ENCODE measurements at regions not wholly inside any gene's neighbourhood (a gene's known extent, or its start where the extent isn't known, plus 50 kb on each side); places are given as distances from the start of the nearest gene placed in this dataset.

DNA sequence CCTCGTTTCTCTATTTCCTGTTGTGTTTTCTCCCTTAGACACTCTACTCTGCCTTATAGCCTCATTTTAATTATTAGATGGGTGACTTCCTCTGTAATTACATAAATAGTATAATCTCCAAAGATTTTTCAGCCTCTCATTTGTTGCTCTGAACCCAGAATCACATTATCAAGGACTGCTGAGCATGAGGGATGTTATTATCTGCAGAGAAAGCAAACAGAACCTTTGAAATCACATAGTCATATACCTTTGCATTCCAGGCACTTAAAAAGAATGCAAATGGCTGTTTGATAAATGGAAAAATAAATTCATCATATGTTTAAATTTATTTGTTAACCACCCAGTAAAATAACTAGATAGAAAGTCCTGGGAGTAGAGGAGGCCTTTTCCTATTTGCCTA, 305.1 kb upstream of the PPP1R2C start:
- H3K9me3 Mint-ChIP-seq (ENCODE audit: unreplicated experiment): no peaks in the 10 kb centered on the region
- TF ChIP-seq, protein P1, sequence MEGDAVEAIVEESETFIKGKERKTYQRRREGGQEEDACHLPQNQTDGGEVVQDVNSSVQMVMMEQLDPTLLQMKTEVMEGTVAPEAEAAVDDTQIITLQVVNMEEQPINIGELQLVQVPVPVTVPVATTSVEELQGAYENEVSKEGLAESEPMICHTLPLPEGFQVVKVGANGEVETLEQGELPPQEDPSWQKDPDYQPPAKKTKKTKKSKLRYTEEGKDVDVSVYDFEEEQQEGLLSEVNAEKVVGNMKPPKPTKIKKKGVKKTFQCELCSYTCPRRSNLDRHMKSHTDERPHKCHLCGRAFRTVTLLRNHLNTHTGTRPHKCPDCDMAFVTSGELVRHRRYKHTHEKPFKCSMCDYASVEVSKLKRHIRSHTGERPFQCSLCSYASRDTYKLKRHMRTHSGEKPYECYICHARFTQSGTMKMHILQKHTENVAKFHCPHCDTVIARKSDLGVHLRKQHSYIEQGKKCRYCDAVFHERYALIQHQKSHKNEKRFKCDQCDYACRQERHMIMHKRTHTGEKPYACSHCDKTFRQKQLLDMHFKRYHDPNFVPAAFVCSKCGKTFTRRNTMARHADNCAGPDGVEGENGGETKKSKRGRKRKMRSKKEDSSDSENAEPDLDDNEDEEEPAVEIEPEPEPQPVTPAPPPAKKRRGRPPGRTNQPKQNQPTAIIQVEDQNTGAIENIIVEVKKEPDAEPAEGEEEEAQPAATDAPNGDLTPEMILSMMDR (IDR thresholded peaks at IDR 0.05; ENCODE audit: unreplicated experiment): no peak
- no peaks in the 10 kb centered on the region for H3K36me3 Mint-ChIP-seq (ENCODE audit: low read depth, unreplicated experiment)
- no peak overlapping the region for H3K27ac Mint-ChIP-seq (ENCODE audit: unreplicated experiment)
- H3K27me3 Mint-ChIP-seq (ENCODE audit: unreplicated experiment): no peaks in the 10 kb centered on the region
- no peak overlapping the region for H3K4me3 Mint-ChIP-seq (ENCODE audit: unreplicated experiment)
- no peaks in the 10 kb centered on the region for H3K4me1 Mint-ChIP-seq (ENCODE audit: unreplicated experiment)
- DNase-seq (ENCODE audit: low spot score): no peak

DNA sequence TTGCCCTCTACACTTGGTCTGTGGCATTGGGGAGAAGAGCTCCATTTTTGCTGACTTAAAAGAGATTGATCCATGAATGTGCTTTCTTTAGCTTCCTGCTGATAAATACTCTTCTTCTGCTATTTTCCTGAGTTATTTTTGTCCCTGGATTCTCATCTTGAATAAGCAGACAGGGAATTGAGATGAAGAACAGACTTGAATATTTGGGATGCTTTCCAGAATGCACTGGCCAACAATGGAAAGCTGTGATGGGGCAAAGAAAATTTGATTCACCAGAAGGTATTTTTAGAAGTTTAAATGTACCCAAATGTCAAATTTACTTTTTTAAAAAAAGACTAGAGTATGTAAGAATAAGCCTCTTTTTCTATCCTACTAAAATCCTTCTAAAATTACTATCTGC, 309.9 kb upstream of the PPP1R2C start:
- Mint-ChIP-seq H3K9me3 (ENCODE audit: unreplicated experiment) (no peaks in the 10 kb centered on the region), H3K36me3 (ENCODE audit: low read depth, unreplicated experiment) (no peaks in the 10 kb centered on the region), H3K27me3 (ENCODE audit: unreplicated experiment) (no peaks in the 10 kb centered on the region), H3K27ac (ENCODE audit: unreplicated experiment) (no peak overlapping the region), H3K4me3 (ENCODE audit: unreplicated experiment) (no peak overlapping the region), H3K4me1 (ENCODE audit: unreplicated experiment) (no peaks in the 10 kb centered on the region)
- TF ChIP-seq, protein P1 (IDR thresholded peaks at IDR 0.05; ENCODE audit: unreplicated experiment): no peak
- no peak for DNase-seq (ENCODE audit: low spot score)

DNA sequence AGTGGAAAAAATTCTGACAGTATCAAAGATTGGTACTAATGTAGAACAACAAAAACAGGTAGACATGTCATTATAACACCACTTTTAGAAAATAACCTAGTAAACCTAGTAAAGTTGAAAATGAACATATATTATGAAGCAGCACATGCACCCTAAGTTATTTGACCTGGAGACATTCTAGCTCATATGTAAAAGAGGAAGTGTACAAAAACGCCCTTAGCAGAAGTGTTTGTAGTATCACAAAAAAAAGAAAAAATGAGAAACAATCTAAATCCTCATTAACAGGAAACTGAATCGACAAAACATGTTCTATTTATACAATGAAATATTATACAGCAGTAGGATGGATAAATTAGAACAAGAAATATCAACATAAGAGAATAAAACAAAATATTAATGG, 318.9 kb upstream of the PPP1R2C start:
- Mint-ChIP-seq H3K27ac (ENCODE audit: unreplicated experiment) (no peak overlapping the region), H3K4me1 (ENCODE audit: unreplicated experiment) (no peaks in the 10 kb centered on the region), H3K27me3 (ENCODE audit: unreplicated experiment) (no peaks in the 10 kb centered on the region), H3K4me3 (ENCODE audit: unreplicated experiment) (no peak overlapping the region), H3K36me3 (ENCODE audit: low read depth, unreplicated experiment) (no peaks in the 10 kb centered on the region), H3K9me3 (ENCODE audit: unreplicated experiment) (no peaks in the 10 kb centered on the region)
- no peak for DNase-seq (ENCODE audit: low spot score)
- TF ChIP-seq, protein P1 (IDR thresholded peaks at IDR 0.05; ENCODE audit: unreplicated experiment): no peak

DNA sequence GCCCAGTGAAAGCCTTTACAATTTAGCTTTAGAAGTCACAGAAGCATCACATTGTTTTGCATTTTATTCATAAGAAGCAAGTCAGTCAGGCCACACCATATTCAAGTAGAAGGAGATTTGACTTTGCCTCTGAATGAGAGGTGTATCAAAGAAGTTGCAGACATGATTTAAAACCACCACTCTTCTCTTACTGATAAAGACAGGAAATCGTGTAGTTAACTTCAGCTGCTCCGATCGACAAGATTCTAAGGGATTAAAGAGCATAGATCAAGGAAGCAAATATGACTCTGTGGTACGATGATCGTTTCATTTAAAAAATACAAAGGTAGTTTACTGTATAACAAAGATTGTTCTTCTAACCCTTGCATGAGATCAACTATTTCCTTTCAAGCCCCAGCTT, 328.0 kb upstream of the PPP1R2C start:
- TF ChIP-seq, protein P1 (IDR thresholded peaks at IDR 0.05; ENCODE audit: unreplicated experiment): no peak
- no peak overlapping the region for H3K27ac Mint-ChIP-seq (ENCODE audit: unreplicated experiment)
- no peak for DNase-seq (ENCODE audit: low spot score)
- no peaks in the 10 kb centered on the region for H3K27me3 Mint-ChIP-seq (ENCODE audit: unreplicated experiment)
- no peak overlapping the region for H3K4me3 Mint-ChIP-seq (ENCODE audit: unreplicated experiment)
- no peaks in the 10 kb centered on the region for H3K4me1 Mint-ChIP-seq (ENCODE audit: unreplicated experiment)
- no peaks in the 10 kb centered on the region for H3K36me3 Mint-ChIP-seq (ENCODE audit: low read depth, unreplicated experiment)
- no peaks in the 10 kb centered on the region for H3K9me3 Mint-ChIP-seq (ENCODE audit: unreplicated experiment)

DNA sequence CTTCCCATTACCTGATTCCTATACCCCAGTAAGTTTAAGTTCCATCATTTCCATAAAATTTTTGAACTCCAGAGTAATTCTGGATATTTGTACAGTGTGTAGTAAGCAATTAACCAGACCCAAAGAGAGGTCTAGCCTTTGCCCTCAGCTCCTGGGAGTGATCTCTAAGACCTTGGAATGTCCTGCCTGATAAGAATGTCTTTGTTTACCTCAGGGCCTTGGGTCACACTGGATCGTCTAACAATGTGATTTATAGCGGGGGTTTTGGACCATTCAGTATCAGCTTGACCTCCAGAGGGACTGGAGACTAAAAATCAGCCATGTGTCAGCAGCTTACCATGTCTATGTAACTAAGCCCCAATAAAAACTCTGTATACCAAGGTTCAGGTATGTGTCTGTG, 330.9 kb upstream of the PPP1R2C start:
- no peaks in the 10 kb centered on the region for H3K4me1 Mint-ChIP-seq (ENCODE audit: unreplicated experiment)
- DNase-seq (ENCODE audit: low spot score): no peak
- TF ChIP-seq, protein P1 (IDR thresholded peaks at IDR 0.05; ENCODE audit: unreplicated experiment): no peak
- H3K36me3 Mint-ChIP-seq (ENCODE audit: low read depth, unreplicated experiment): no peaks in the 10 kb centered on the region
- H3K4me3 Mint-ChIP-seq (ENCODE audit: unreplicated experiment): no peak overlapping the region
- no peak overlapping the region for H3K27ac Mint-ChIP-seq (ENCODE audit: unreplicated experiment)
- H3K9me3 Mint-ChIP-seq (ENCODE audit: unreplicated experiment): no peaks in the 10 kb centered on the region
- no peaks in the 10 kb centered on the region for H3K27me3 Mint-ChIP-seq (ENCODE audit: unreplicated experiment)

Measured in endothelial cell (in vitro differentiated cells).